Thyroid gland (tissue), 4 donors: ENCODE measurements at regions not wholly inside any gene's neighbourhood (a gene's known extent, or its start where the extent isn't known, plus 50 kb on each side); places are given as distances from the start of the nearest gene placed in this dataset.
"Not testable (repeated sequence)": the region's sequence is repeated elsewhere in the genome, so short reads cannot be mapped to it uniquely, and the experiment has no call there.

Experiments used
- DNase-seq, 2 donors: peaks; one replicate each; pipeline ENCODE4 v3.0.0-alpha.2; 2019
- H3K27ac ChIP-seq, 3 donors: fragments of 200-600 bp; sonication (generic); 1 replicate in 2 of 3; 2 replicates in 1 of 3; pipeline ENCODE4 v1.5.1; 2016 to 2019; ENCODE audit warnings: mild to moderate bottlenecking in 1 of 3, moderate library complexity in 1 of 3
- H3K27me3 ChIP-seq: fragments of 200-600 bp; sonication (generic); one replicate; pipeline ENCODE4 v1.5.1; 2019
- H3K36me3 ChIP-seq, 2 donors: fragments of 200-600 bp; sonication (generic); one replicate each; pipeline ENCODE4 v1.5.1; 2016 to 2019
- H3K4me1 ChIP-seq, 2 donors: fragments of 200-600 bp; sonication (generic); one replicate each; pipeline ENCODE4 v1.5.1; 2017 to 2019
- H3K4me3 ChIP-seq, 3 donors: fragments of 200-600 bp; sonication (generic); replicated peaks in 1 of 3; 1 replicate in 2 of 3; 2 replicates in 1 of 3; pipeline ENCODE4 v1.5.1; 2016; ENCODE audit warnings: mild to moderate bottlenecking in 1 of 3
- H3K9me3 ChIP-seq: fragments of 200-600 bp; sonication (generic); one replicate; pipeline ENCODE4 v1.5.1; 2017
- POLR2A ChIP-seq, 2 donors: fragments of 450-650 bp; IDR thresholded peaks; one replicate each; pipeline ENCODE4 v1.6.1; 2017; ENCODE audit warnings: antibody characterized with exemption in 2 of 2, mild to moderate bottlenecking in 2 of 2, moderate library complexity in 1 of 2
- WGBS, 2 donors: methylation state at CpG; one replicate each; pipeline ENCODE4 v1.1.5; 2017; 5-methylcytosine and 5-hydroxymethylcytosine counted together
- intact Hi-C: fragments of 100-400 bp; cut with DNase I; formaldehyde crosslinking; loops from one replicate; pipeline ENCODE4 v1.15.1; 2023
- TF ChIP-seq, protein P1 (sequence below), 6 experiments: fragments of 200-600 bp in 3 of 6; fragments of 450-650 bp in 3 of 6; sonication (generic) in 3 of 6; IDR thresholded peaks; one replicate each; pipeline ENCODE4 v1.5.1; 2016 to 2019; ENCODE audit warnings: antibody characterized with exemption in 6 of 6, mild to moderate bottlenecking in 2 of 6, inconsistent platforms in 1 of 6, moderate library complexity in 1 of 6

- H3K27me3 ChIP-seq = no peaks in the 10 kb centered on the region
- no peaks in the 10 kb centered on the region for H3K9me3 ChIP-seq
- no peak overlapping the region for H3K27ac ChIP-seq
- intact Hi-C loops = no loop called here
- TF ChIP-seq, protein P1, sequence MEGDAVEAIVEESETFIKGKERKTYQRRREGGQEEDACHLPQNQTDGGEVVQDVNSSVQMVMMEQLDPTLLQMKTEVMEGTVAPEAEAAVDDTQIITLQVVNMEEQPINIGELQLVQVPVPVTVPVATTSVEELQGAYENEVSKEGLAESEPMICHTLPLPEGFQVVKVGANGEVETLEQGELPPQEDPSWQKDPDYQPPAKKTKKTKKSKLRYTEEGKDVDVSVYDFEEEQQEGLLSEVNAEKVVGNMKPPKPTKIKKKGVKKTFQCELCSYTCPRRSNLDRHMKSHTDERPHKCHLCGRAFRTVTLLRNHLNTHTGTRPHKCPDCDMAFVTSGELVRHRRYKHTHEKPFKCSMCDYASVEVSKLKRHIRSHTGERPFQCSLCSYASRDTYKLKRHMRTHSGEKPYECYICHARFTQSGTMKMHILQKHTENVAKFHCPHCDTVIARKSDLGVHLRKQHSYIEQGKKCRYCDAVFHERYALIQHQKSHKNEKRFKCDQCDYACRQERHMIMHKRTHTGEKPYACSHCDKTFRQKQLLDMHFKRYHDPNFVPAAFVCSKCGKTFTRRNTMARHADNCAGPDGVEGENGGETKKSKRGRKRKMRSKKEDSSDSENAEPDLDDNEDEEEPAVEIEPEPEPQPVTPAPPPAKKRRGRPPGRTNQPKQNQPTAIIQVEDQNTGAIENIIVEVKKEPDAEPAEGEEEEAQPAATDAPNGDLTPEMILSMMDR (IDR thresholded peaks at IDR 0.05) = no peak
- TF ChIP-seq POLR2A (IDR thresholded peaks at IDR 0.05) = no peak
- no peak overlapping the region for H3K4me3 ChIP-seq
- H3K4me1 ChIP-seq = no peaks in the 10 kb centered on the region
- no peaks in the 10 kb centered on the region for H3K36me3 ChIP-seq
- no peak for DNase-seq
- 77 to 81% methylated on average over 8 of the region's 8 CpGs for WGBS, 2 donors
These were observed 142.2 kb upstream of the RFLNA start for GRCh38 chr12:124152731-124153130.

DNA sequence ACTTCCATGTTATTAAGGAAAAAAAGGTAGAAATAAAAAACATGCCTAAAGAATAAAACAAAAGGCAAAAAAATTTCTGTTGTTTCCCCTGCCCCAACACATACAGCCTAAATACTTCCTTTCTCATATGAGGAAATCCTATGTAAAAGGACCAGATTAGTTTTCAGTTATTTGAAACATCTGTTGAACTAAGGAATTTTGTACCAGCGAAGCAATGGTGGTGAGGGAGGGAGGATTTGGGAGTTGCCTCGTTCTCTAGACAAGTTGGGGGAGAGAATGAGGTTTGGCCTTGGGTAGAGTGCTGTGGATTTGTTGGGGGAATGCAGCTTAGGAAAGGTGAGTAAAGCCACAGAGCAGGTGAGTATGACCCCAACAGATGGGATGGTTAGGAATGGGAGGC is 141.5 kb upstream of the RFLNA start:
- no peaks in the 10 kb centered on the region for H3K27me3 ChIP-seq
- no peaks in the 10 kb centered on the region for H3K9me3 ChIP-seq
- WGBS, 2 donors = 84 to 85% methylated on average over 2 of the region's 2 CpGs
- H3K4me1 ChIP-seq = no peaks in the 10 kb centered on the region
- no peak for DNase-seq
- TF ChIP-seq POLR2A (IDR thresholded peaks at IDR 0.05) = no peak
- TF ChIP-seq, protein P1 (IDR thresholded peaks at IDR 0.05) = no peak
- intact Hi-C loops = no loop called here
- no peak overlapping the region for H3K27ac ChIP-seq
- no peaks in the 10 kb centered on the region for H3K36me3 ChIP-seq
- no peak overlapping the region for H3K4me3 ChIP-seq

GRCh38 chr12:124157406-124157805 is 137.5 kb upstream of the RFLNA start:
- no peaks in the 10 kb centered on the region for H3K27me3 ChIP-seq
- TF ChIP-seq POLR2A (IDR thresholded peaks at IDR 0.05) = no peak
- TF ChIP-seq, protein P1 (IDR thresholded peaks at IDR 0.05) = no peak
- H3K36me3 ChIP-seq = no peaks in the 10 kb centered on the region
- H3K27ac ChIP-seq = no peak overlapping the region
- intact Hi-C loops = no loop called here
- H3K4me1 ChIP-seq = no peaks in the 10 kb centered on the region
- no peaks in the 10 kb centered on the region for H3K9me3 ChIP-seq
- no peak overlapping the region for H3K4me3 ChIP-seq
- WGBS, 2 donors = 81 to 84% methylated on average over 7 of the region's 7 CpGs
- no peak for DNase-seq

GRCh38 chr12:124159655-124160054 is 135.2 kb upstream of the RFLNA start:
- Histone ChIP-seq H3K4me3 (no peak overlapping the region), H3K4me1 (no peaks in the 10 kb centered on the region), H3K27me3 (no peaks in the 10 kb centered on the region), H3K9me3 (no peaks in the 10 kb centered on the region), H3K27ac (no peak overlapping the region), H3K36me3 (no peaks in the 10 kb centered on the region)
- 86 to 92% methylated on average over 9 of the region's 9 CpGs for WGBS, 2 donors
- TF ChIP-seq, protein P1 (IDR thresholded peaks at IDR 0.05) = no peak
- no peak for TF ChIP-seq POLR2A (IDR thresholded peaks at IDR 0.05)
- DNase-seq = no peak
- intact Hi-C loops = no loop called here

DNA sequence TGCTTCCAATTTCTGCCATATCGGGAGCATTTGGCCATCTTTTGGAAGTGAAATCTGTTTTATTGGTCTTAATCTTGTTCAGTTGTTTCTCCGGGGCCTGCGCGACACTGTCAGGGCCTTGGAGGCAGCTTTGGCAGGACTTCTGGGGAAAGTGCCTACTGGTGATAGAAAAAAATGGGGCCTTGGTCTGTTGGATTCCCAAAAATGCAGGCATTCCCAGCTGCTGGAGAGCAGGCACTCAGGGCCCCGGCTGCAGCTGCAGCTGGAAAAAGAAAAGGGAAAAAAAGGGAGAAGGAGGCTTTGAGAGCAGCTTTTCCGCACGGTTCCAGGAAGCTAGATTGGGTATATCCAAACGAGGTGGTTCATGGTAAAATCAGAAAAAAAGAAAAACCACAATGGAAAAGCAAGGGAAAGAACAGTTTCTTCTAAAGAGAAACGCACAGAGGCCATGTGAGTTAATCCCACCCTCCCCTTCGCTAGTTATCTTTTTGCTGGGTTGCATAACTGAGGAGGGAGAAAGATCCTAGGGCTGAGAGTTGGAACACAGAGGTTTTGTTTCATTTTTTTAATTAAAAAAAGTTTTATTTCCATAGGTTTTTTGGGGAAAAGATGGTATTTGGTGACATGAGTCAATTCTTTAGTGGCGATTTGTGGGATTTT is 134.7 kb upstream of the RFLNA start:
- intact Hi-C loops = no loop called here
- Histone ChIP-seq H3K27me3 (no peaks in the 10 kb centered on the region), H3K4me3 (no peak overlapping the region), H3K27ac (no peak overlapping the region), H3K9me3 (no peaks in the 10 kb centered on the region), H3K36me3 (no peaks in the 10 kb centered on the region), H3K4me1 (no peaks in the 10 kb centered on the region)
- TF ChIP-seq POLR2A (IDR thresholded peaks at IDR 0.05) = no peak
- TF ChIP-seq, protein P1 (IDR thresholded peaks at IDR 0.05) = no peak
- WGBS, 2 donors = 87 to 88% methylated on average over 11 of the region's 11 CpGs
- DNase-seq = no peak

- DNase-seq, H3K27ac ChIP-seq, H3K4me3 ChIP-seq, H3K36me3 ChIP-seq, intact Hi-C loops, H3K27me3 ChIP-seq, H3K9me3 ChIP-seq, H3K4me1 ChIP-seq: not testable (repeated sequence)
- 82 to 88% methylated on average over 8 to 9 of the region's 9 CpGs for WGBS, 2 donors
These were observed 133.5 kb upstream of the RFLNA start for GRCh38 chr12:124161402-124161801.
